ENCODE measurements at regions not wholly inside any gene's neighbourhood (a gene's known extent, or its start where the extent isn't known, plus 50 kb on each side); places are given as distances from the start of the nearest gene placed in this dataset.

GRCh38 chr2:217742841-217743240 is 260.0 kb downstream of the TNS1 start:
- Histone ChIP-seq H3K9me3 (ENCODE audit: control extremely low read depth in 1 of 3, control insufficient read depth in 2 of 3, insufficient read depth in 1 of 3, low read length in 2 of 3) (peaks cover 0 to 4% (median 0%) of the 10 kb centered on the region in 3 donors), H3K4me2 (replicated peaks; ENCODE audit: low read depth, low read length, poor library complexity, severe bottlenecking) (no peak overlapping the region), H3K9ac (ENCODE audit: low read length) (no peak overlapping the region), H3K4me3 (ENCODE audit: control extremely low read depth in 1 of 5, extremely low read depth in 1 of 5, insufficient read depth in 1 of 5, low read depth in 2 of 5, low read length in 4 of 5) (no peak overlapping the region), H3K4me1 (ENCODE audit: control insufficient read depth in 2 of 2, insufficient read depth in 2 of 2, low read length in 2 of 2) (no peaks in the 10 kb centered on the region), H2AFZ (ENCODE audit: insufficient read depth, low read depth, low read length, poor library complexity, severe bottlenecking) (no peak overlapping the region), H3K27ac (ENCODE audit: low read length in 2 of 2) (no peak overlapping the region), H3K27me3 (replicated peaks in 1 of 4; ENCODE audit: control extremely low read depth in 1 of 4, control insufficient read depth in 3 of 4, insufficient read depth in 4 of 4, low read length in 3 of 4) (peaks cover 0 to 3% (median 0%) of the 10 kb centered on the region in 4 experiments), H3K36me3 (replicated peaks in 1 of 2; ENCODE audit: control extremely low read depth in 1 of 2, control insufficient read depth in 1 of 2, extremely low read depth in 1 of 2, insufficient read depth in 2 of 2, low read length in 1 of 2) (no peaks in the 10 kb centered on the region), H4K20me1 (ENCODE audit: control insufficient read depth, insufficient read depth, low read length, poor library complexity, severe bottlenecking) (no peaks in the 10 kb centered on the region), H3K79me2 (ENCODE audit: control insufficient read depth, insufficient read depth, low read length) (no peaks in the 10 kb centered on the region)
- ATAC-seq (ENCODE audit: low read depth) (no peak), DNase-seq (no peak)
- Mint-ChIP-seq H3K4me1 (peaks cover 7% of the 10 kb centered on the region), H3K27me3 (no peaks in the 10 kb centered on the region), H3K27ac (no peak overlapping the region), H3K9me3 (ENCODE audit: insufficient read depth) (no peaks in the 10 kb centered on the region), H3K4me3 (no peak overlapping the region)
- intact Hi-C loops (cut with micrococcal nuclease): no loop called here
- no peak for TF ChIP-seq EZH2 (IDR thresholded peaks at IDR 0.05; ENCODE audit: borderline replicate concordance, insufficient read depth, low read depth, low read length, poor library complexity, severe bottlenecking)
- TF ChIP-seq CTCF (IDR thresholded peaks at IDR 0.05): no peak
- 95% methylated on average over 4 of the region's 5 CpGs for WGBS (ENCODE audit: insufficient coverage)
- POLR2A ChIA-PET: no interaction called here
- CTCF ChIA-PET: no interaction called here

- Histone ChIP-seq H3K9ac (ENCODE audit: low read length) (no peak overlapping the region), H3K9me3 (ENCODE audit: control extremely low read depth in 1 of 3, control insufficient read depth in 2 of 3, insufficient read depth in 1 of 3, low read length in 2 of 3) (peaks cover 0 to 4% (median 0%) of the 10 kb centered on the region in 3 donors), H4K20me1 (ENCODE audit: control insufficient read depth, insufficient read depth, low read length, poor library complexity, severe bottlenecking) (no peaks in the 10 kb centered on the region), H3K4me1 (ENCODE audit: control insufficient read depth in 2 of 2, insufficient read depth in 2 of 2, low read length in 2 of 2) (no peaks in the 10 kb centered on the region), H2AFZ (ENCODE audit: insufficient read depth, low read depth, low read length, poor library complexity, severe bottlenecking) (no peak overlapping the region), H3K79me2 (ENCODE audit: control insufficient read depth, insufficient read depth, low read length) (no peaks in the 10 kb centered on the region), H3K4me2 (replicated peaks; ENCODE audit: low read depth, low read length, poor library complexity, severe bottlenecking) (no peak overlapping the region), H3K27me3 (replicated peaks in 1 of 4; ENCODE audit: control extremely low read depth in 1 of 4, control insufficient read depth in 3 of 4, insufficient read depth in 4 of 4, low read length in 3 of 4) (peaks cover 0 to 3% (median 0%) of the 10 kb centered on the region in 4 experiments), H3K36me3 (replicated peaks in 1 of 2; ENCODE audit: control extremely low read depth in 1 of 2, control insufficient read depth in 1 of 2, extremely low read depth in 1 of 2, insufficient read depth in 2 of 2, low read length in 1 of 2) (no peaks in the 10 kb centered on the region), H3K4me3 (ENCODE audit: control extremely low read depth in 1 of 5, extremely low read depth in 1 of 5, insufficient read depth in 1 of 5, low read depth in 2 of 5, low read length in 4 of 5) (no peak overlapping the region), H3K27ac (ENCODE audit: low read length in 2 of 2) (no peak overlapping the region)
- ATAC-seq (ENCODE audit: low read depth) (no peak), DNase-seq (no peak)
- CTCF ChIA-PET: no interaction called here
- Mint-ChIP-seq H3K9me3 (ENCODE audit: insufficient read depth) (no peaks in the 10 kb centered on the region), H3K4me3 (no peak overlapping the region), H3K27ac (no peak overlapping the region), H3K4me1 (peaks cover 7% of the 10 kb centered on the region), H3K27me3 (no peaks in the 10 kb centered on the region)
- POLR2A ChIA-PET: no interaction called here
- 98% methylated on average over 4 of the region's 4 CpGs for WGBS (ENCODE audit: insufficient coverage)
- intact Hi-C loops (cut with micrococcal nuclease): no loop called here
- TF ChIP-seq CTCF (IDR thresholded peaks at IDR 0.05) (no peak), EZH2 (IDR thresholded peaks at IDR 0.05; ENCODE audit: borderline replicate concordance, insufficient read depth, low read depth, low read length, poor library complexity, severe bottlenecking) (no peak)
Measured at GRCh38 chr2:217742276-217742675, 260.5 kb downstream of the TNS1 start.
